ENCODE measurements at regions not wholly inside any gene's neighbourhood (a gene's known extent, or its start where the extent isn't known, plus 50 kb on each side); places are given as distances from the start of the nearest gene placed in this dataset.

- no peak for TF ChIP-seq USF2 (IDR thresholded peaks at IDR 0.05; ENCODE audit: borderline replicate concordance, low read depth, low read length)
- no peak for TF ChIP-seq MXI1 (IDR thresholded peaks at IDR 0.05; ENCODE audit: low read depth, low read length)
- no peak for TF ChIP-seq EP300 (IDR thresholded peaks at IDR 0.05; ENCODE audit: borderline replicate concordance in 1 of 2, low read depth in 1 of 2, low read length in 1 of 2)
Observed at GRCh38 chr1:102183711-102184110, 187.0 kb upstream of the OLFM3 start (continued).

DNA sequence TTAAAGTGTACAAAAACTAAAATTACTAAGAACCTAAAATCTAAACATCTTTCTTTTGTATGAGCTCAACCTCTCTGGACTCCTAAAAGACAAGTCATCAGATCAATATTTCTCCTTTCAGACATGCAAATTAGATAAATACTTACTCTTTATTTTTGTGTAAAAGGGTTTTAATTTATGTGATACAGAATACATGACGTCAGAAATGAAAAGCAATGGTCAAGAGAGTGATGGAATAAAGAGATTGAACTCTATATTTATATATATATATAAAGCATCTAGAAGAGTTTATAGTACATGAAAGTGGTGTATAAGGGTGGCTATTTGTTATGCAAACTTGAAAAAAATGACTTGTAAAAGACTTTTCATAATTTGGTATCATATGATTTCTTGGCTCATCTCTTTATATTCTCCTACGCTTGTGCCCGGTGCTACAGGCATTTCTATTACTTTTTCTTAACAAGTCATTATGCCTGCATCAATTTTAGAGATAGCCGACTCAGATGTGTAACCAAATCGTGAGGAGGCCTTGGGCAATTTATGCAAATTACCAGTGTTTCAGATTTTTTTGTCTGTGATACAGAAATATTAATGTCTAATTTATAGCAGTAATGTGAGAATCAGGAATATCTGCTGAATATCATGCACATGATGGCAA is 186.0 kb upstream of the OLFM3 start:
- H3K27ac ChIP-seq (ENCODE audit: low read depth in 2 of 2, low read length in 1 of 2), result no peak overlapping the region
- no peaks in the 10 kb centered on the region for H4K20me1 ChIP-seq (ENCODE audit: insufficient read depth)
- H3K4me2 ChIP-seq, result no peak overlapping the region
- H3K27me3 ChIP-seq (ENCODE audit: insufficient read depth), result no peaks in the 10 kb centered on the region
- ChIA-PET POLR2A (no interaction called here), CTCF (no interaction called here)
- H3F3A ChIP-seq (replicated peaks; ENCODE audit: insufficient read depth), result no peaks in the 10 kb centered on the region
- 49% methylated on average over 5 of the region's 5 CpGs for WGBS (ENCODE audit: low lambda C conversion rate)
- no peak for TF ChIP-seq FOSL2 (IDR thresholded peaks at IDR 0.05; ENCODE audit: borderline replicate concordance, low read depth)
- TF ChIP-seq USF1 (IDR thresholded peaks at IDR 0.05; ENCODE audit: borderline replicate concordance, low read depth), result no peak
- no peak for TF ChIP-seq CHD2 (IDR thresholded peaks at IDR 0.05; ENCODE audit: low read length, partially characterized antibody)
- no peak for TF ChIP-seq FOXJ3 (CRISPR knock-in tag; IDR thresholded peaks at IDR 0.05)
- no peak for TF ChIP-seq SMC3 (IDR thresholded peaks at IDR 0.05; ENCODE audit: low read depth, low read length)
- TF ChIP-seq SIN3A (IDR thresholded peaks at IDR 0.05; ENCODE audit: borderline replicate concordance, low read depth, low read length), result no peak
- DNase-seq, result no peak
- H3K4me3 ChIP-seq (ENCODE audit: low read depth in 2 of 2, low read length in 1 of 2), result no peak overlapping the region
- H3K4me1 ChIP-seq (ENCODE audit: control insufficient read depth in 1 of 2, insufficient read depth in 2 of 2, low read depth in 1 of 2, low read length in 1 of 2), result peaks cover 0 to 20% of the 10 kb centered on the region in 2 experiments; a peak in 1 of 4 replicates
- H3K79me2 ChIP-seq (ENCODE audit: insufficient read depth), result no peaks in the 10 kb centered on the region
- H3K9me2 ChIP-seq, result no peaks in the 10 kb centered on the region
- H3K9ac ChIP-seq, result no peak overlapping the region
- no peaks in the 10 kb centered on the region for H3K36me3 ChIP-seq (replicated peaks in 1 of 2; ENCODE audit: control insufficient read depth in 1 of 2, insufficient read depth in 2 of 2, low read length in 1 of 2)
- H2AFZ ChIP-seq (ENCODE audit: low read depth), result no peak overlapping the region
- H3K9me3 ChIP-seq, result no peaks in the 10 kb centered on the region

- ChIA-PET CTCF (interaction anchor here (0.7 to 1.1 kb wide), 2 partner anchors 11 to 12 kb away, joined by 3 to 4 read pairs; no protein-coding TSS in a partner anchor), POLR2A (no interaction called here)
- no peak for DNase-seq
- H3K4me1 ChIP-seq (ENCODE audit: control insufficient read depth in 1 of 2, insufficient read depth in 2 of 2, low read depth in 1 of 2, low read length in 1 of 2), result peaks cover 0 to 8% of the 10 kb centered on the region in 2 experiments; a peak in 1 of 4 replicates
- H3K79me2 ChIP-seq (ENCODE audit: insufficient read depth), result no peaks in the 10 kb centered on the region
- H4K20me1 ChIP-seq (ENCODE audit: insufficient read depth), result no peaks in the 10 kb centered on the region
- H2AFZ ChIP-seq (ENCODE audit: low read depth), result no peak overlapping the region
- no peaks in the 10 kb centered on the region for H3K9me2 ChIP-seq
- 46% methylated on average over 2 of the region's 2 CpGs for WGBS (ENCODE audit: low lambda C conversion rate)
- no peak overlapping the region for H3K9ac ChIP-seq
- H3K4me2 ChIP-seq, result no peak overlapping the region
- H3K27ac ChIP-seq (ENCODE audit: low read depth in 2 of 2, low read length in 1 of 2), result no peak overlapping the region
- H3K36me3 ChIP-seq (replicated peaks in 1 of 2; ENCODE audit: control insufficient read depth in 1 of 2, insufficient read depth in 2 of 2, low read length in 1 of 2), result no peaks in the 10 kb centered on the region
- no peaks in the 10 kb centered on the region for H3K27me3 ChIP-seq (ENCODE audit: insufficient read depth)
- H3K4me3 ChIP-seq (ENCODE audit: low read depth in 2 of 2, low read length in 1 of 2), result no peak overlapping the region
- H3F3A ChIP-seq (replicated peaks; ENCODE audit: insufficient read depth), result no peaks in the 10 kb centered on the region
- no peaks in the 10 kb centered on the region for H3K9me3 ChIP-seq
- TF ChIP-seq CHD2 (IDR thresholded peaks at IDR 0.05; ENCODE audit: low read length, partially characterized antibody) (no peak), ELF1 (IDR thresholded peaks at IDR 0.05) (no peak), JUND (IDR thresholded peaks at IDR 0.05) (no peak), TCF12 (IDR thresholded peaks at IDR 0.05) (no peak), USF2 (IDR thresholded peaks at IDR 0.05; ENCODE audit: borderline replicate concordance, low read depth, low read length) (no peak), YY1 (IDR thresholded peaks at IDR 0.05; ENCODE audit: low read depth) (no peak), GABPA (IDR thresholded peaks at IDR 0.05; ENCODE audit: low read depth) (no peak), TEAD4 (IDR thresholded peaks at IDR 0.05; ENCODE audit: borderline replicate concordance, insufficient read depth) (no peak), NFIC (IDR thresholded peaks at IDR 0.05; ENCODE audit: borderline replicate concordance) (no peak), EZH2phosphoT487 (IDR thresholded peaks at IDR 0.05; ENCODE audit: borderline replicate concordance, low read depth) (no peak), FOXJ3 (CRISPR knock-in tag; IDR thresholded peaks at IDR 0.05) (no peak), RXRA (IDR thresholded peaks at IDR 0.05; ENCODE audit: borderline replicate concordance, low read depth) (no peak)
- TF ChIP-seq, protein P1, sequence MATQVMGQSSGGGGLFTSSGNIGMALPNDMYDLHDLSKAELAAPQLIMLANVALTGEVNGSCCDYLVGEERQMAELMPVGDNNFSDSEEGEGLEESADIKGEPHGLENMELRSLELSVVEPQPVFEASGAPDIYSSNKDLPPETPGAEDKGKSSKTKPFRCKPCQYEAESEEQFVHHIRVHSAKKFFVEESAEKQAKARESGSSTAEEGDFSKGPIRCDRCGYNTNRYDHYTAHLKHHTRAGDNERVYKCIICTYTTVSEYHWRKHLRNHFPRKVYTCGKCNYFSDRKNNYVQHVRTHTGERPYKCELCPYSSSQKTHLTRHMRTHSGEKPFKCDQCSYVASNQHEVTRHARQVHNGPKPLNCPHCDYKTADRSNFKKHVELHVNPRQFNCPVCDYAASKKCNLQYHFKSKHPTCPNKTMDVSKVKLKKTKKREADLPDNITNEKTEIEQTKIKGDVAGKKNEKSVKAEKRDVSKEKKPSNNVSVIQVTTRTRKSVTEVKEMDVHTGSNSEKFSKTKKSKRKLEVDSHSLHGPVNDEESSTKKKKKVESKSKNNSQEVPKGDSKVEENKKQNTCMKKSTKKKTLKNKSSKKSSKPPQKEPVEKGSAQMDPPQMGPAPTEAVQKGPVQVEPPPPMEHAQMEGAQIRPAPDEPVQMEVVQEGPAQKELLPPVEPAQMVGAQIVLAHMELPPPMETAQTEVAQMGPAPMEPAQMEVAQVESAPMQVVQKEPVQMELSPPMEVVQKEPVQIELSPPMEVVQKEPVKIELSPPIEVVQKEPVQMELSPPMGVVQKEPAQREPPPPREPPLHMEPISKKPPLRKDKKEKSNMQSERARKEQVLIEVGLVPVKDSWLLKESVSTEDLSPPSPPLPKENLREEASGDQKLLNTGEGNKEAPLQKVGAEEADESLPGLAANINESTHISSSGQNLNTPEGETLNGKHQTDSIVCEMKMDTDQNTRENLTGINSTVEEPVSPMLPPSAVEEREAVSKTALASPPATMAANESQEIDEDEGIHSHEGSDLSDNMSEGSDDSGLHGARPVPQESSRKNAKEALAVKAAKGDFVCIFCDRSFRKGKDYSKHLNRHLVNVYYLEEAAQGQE (IDR thresholded peaks at IDR 0.05; ENCODE audit: low read depth, low read length), result no peak
- TF ChIP-seq, protein P2, sequence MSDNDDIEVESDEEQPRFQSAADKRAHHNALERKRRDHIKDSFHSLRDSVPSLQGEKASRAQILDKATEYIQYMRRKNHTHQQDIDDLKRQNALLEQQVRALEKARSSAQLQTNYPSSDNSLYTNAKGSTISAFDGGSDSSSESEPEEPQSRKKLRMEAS (IDR thresholded peaks at IDR 0.05; ENCODE audit: low read depth), result no peak
Observed at GRCh38 chr1:102181341-102181740, 184.6 kb upstream of the OLFM3 start.
